ENCODE measurements at regions not wholly inside any gene's neighbourhood (a gene's known extent, or its start where the extent isn't known, plus 50 kb on each side); places are given as distances from the start of the nearest gene placed in this dataset.

- Mint-ChIP-seq H3K4me3 (no peak overlapping the region), H3K27me3 (peaks cover 1% of the 10 kb centered on the region), H3K9me3 (no peaks in the 10 kb centered on the region), H3K4me1 (no peaks in the 10 kb centered on the region), H3K27ac (no peak overlapping the region), H3K36me3 (ENCODE audit: low read depth) (no peaks in the 10 kb centered on the region)
- CTCF ChIA-PET, result no interaction called here
- intact Hi-C loops (cut with micrococcal nuclease), result no loop called here
- POLR2A ChIA-PET, result no interaction called here
- ATAC-seq (ENCODE audit: low read depth), result no peak
- DNase-seq, result no peak
- TF ChIP-seq, protein P1, sequence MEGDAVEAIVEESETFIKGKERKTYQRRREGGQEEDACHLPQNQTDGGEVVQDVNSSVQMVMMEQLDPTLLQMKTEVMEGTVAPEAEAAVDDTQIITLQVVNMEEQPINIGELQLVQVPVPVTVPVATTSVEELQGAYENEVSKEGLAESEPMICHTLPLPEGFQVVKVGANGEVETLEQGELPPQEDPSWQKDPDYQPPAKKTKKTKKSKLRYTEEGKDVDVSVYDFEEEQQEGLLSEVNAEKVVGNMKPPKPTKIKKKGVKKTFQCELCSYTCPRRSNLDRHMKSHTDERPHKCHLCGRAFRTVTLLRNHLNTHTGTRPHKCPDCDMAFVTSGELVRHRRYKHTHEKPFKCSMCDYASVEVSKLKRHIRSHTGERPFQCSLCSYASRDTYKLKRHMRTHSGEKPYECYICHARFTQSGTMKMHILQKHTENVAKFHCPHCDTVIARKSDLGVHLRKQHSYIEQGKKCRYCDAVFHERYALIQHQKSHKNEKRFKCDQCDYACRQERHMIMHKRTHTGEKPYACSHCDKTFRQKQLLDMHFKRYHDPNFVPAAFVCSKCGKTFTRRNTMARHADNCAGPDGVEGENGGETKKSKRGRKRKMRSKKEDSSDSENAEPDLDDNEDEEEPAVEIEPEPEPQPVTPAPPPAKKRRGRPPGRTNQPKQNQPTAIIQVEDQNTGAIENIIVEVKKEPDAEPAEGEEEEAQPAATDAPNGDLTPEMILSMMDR (IDR thresholded peaks at IDR 0.05), result no peak
These were observed 395.7 kb upstream of the ASIC2 start for GRCh38 chr17:33688771-33689170.

DNA sequence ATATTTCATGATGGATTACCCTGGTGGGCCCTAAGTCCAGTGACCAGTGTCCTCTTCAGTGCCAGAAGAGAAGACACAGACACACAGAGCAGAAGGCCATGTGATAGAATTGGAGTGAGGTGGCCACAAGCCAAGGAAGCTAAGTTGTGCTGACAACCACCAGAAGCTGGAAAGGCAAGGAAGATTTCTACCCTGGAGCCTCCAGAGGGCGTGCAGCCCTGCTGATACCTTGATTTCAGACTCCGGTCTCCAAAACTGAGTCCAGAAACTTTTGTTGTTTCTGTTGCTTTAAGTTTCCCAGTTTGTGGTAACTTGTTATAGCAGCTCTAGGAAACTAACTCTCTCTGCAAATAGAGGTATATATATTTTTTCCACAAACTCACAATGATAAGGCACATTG is 396.6 kb upstream of the ASIC2 start:
- Mint-ChIP-seq H3K27ac (no peak overlapping the region), H3K4me3 (no peak overlapping the region), H3K9me3 (no peaks in the 10 kb centered on the region), H3K36me3 (ENCODE audit: low read depth) (no peaks in the 10 kb centered on the region), H3K4me1 (no peaks in the 10 kb centered on the region), H3K27me3 (peaks cover 1% of the 10 kb centered on the region)
- intact Hi-C loops (cut with micrococcal nuclease), result no loop called here
- TF ChIP-seq, protein P1 (IDR thresholded peaks at IDR 0.05), result no peak
- no peak for ATAC-seq (ENCODE audit: low read depth)
- DNase-seq, result no peak
- POLR2A ChIA-PET, result no interaction called here
- CTCF ChIA-PET, result no interaction called here

GRCh38 chr17:33695431-33695830 is 402.3 kb upstream of the ASIC2 start:
- ChIA-PET CTCF (no interaction called here), POLR2A (no interaction called here)
- no peaks in the 10 kb centered on the region for H3K4me1 Mint-ChIP-seq
- no peak overlapping the region for H3K27ac Mint-ChIP-seq
- no peaks in the 10 kb centered on the region for H3K36me3 Mint-ChIP-seq (ENCODE audit: low read depth)
- H3K27me3 Mint-ChIP-seq, result peaks cover 4% of the 10 kb centered on the region
- no peak for DNase-seq
- no peaks in the 10 kb centered on the region for H3K9me3 Mint-ChIP-seq
- TF ChIP-seq, protein P1 (IDR thresholded peaks at IDR 0.05), result no peak
- intact Hi-C loops (cut with micrococcal nuclease), result no loop called here
- ATAC-seq (ENCODE audit: low read depth), result no peak
- no peak overlapping the region for H3K4me3 Mint-ChIP-seq

- Mint-ChIP-seq H3K9me3 (no peaks in the 10 kb centered on the region), H3K4me3 (no peak overlapping the region), H3K4me1 (no peaks in the 10 kb centered on the region), H3K27me3 (peaks cover 4% of the 10 kb centered on the region), H3K27ac (no peak overlapping the region), H3K36me3 (ENCODE audit: low read depth) (no peaks in the 10 kb centered on the region)
- ATAC-seq (ENCODE audit: low read depth) (no peak), DNase-seq (no peak)
- CTCF ChIA-PET, result no interaction called here
- intact Hi-C loops (cut with micrococcal nuclease), result no loop called here
- POLR2A ChIA-PET, result no interaction called here
- TF ChIP-seq, protein P1 (IDR thresholded peaks at IDR 0.05), result no peak
These were observed 403.0 kb upstream of the ASIC2 start for GRCh38 chr17:33696102-33696501.

- Mint-ChIP-seq H3K9me3 (no peaks in the 10 kb centered on the region), H3K27ac (no peak overlapping the region), H3K27me3 (peaks cover 4% of the 10 kb centered on the region), H3K4me3 (no peak overlapping the region), H3K36me3 (ENCODE audit: low read depth) (no peaks in the 10 kb centered on the region), H3K4me1 (no peaks in the 10 kb centered on the region)
- ATAC-seq (ENCODE audit: low read depth) (no peak), DNase-seq (no peak)
- ChIA-PET CTCF (no interaction called here), POLR2A (no interaction called here)
- TF ChIP-seq, protein P1 (IDR thresholded peaks at IDR 0.05), result no peak
- intact Hi-C loops (cut with micrococcal nuclease), result no loop called here
These were observed 404.5 kb upstream of the ASIC2 start for GRCh38 chr17:33697557-33697956.

All from activated B cell treated with CpG ODN at 0.5 μM for 24 hours (primary cell).